ENCODE measurements at regions not wholly inside any gene's neighbourhood (a gene's known extent, or its start where the extent isn't known, plus 50 kb on each side); places are given as distances from the start of the nearest gene placed in this dataset.

DNA sequence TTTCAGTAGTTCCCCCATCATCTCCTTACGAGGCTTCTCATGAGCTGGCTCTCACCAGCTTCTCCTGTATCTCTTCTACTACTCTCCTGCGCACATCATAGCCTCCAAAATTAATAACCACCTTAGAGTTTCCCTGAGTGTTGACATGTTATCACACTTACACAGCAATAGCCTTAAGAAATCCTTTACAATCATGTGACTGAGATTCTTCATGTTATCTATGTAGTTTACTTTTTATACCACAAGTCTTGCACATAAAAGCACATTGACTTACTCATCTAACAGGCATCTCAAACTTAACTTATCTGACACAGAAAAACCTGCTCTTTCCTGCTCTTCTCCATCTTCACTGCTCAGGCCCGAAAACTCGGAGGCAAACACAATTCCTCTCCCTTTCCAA lies 103.7 kb upstream of the TAB2 start:
- TF ChIP-seq CTCF (conservative IDR thresholded peaks at IDR 0.05; ENCODE audit: low read depth, low read length) (no peak), EZH2phosphoT487 (IDR thresholded peaks at IDR 0.05; ENCODE audit: borderline replicate concordance, low read length) (no peak)
